Motor neuron (in vitro differentiated cells): ENCODE measurements at regions not wholly inside any gene's neighbourhood (a gene's known extent, or its start where the extent isn't known, plus 50 kb on each side); places are given as distances from the start of the nearest gene placed in this dataset.

Source experiments
- ATAC-seq, 8 experiments: fragments of 200-7000 bp; cut with Tn5 transposase; replicated peaks in 6 of 8; 2 replicates each; pipeline ENCODE4 v1.8.0; 2021; ENCODE audit warnings: mild to moderate bottlenecking in 8 of 8, moderate library complexity in 8 of 8
- H3K27ac ChIP-seq, 2 donors: fragments of 250-450 bp; sonication (Bioruptor Pico); 2 replicates each; pipeline ENCODE4 v1.9.0; 2021; ENCODE audit warnings: antibody characterized with exemption in 2 of 2, mild to moderate bottlenecking in 2 of 2, moderate library complexity in 1 of 2
- H3K4me1 ChIP-seq, 2 donors: fragments of 250-450 bp; sonication (Bioruptor Pico); replicated peaks in 1 of 2; 2 replicates each; pipeline ENCODE4 v1.6.1; 2021; ENCODE audit warnings: antibody characterized with exemption in 2 of 2, mild to moderate bottlenecking in 2 of 2, moderate library complexity in 1 of 2
- H3K4me3 ChIP-seq, 5 donors: fragments of 250-450 bp; sonication (Bioruptor Pico); 2 replicates each; pipeline ENCODE4 v1.9.0; 2021; ENCODE audit warnings: antibody characterized with exemption in 5 of 5, mild to moderate bottlenecking in 5 of 5, moderate library complexity in 4 of 5
- WGBS, 10 experiments: fragments of 450-650 bp; shearing (Covaris generic); methylation state at CpG; one replicate each; pipeline ENCODE4 v1.0.0; 2022; 5-methylcytosine and 5-hydroxymethylcytosine counted together
- in situ Hi-C, 9 experiments: fragments of 400-800 bp; cut with MboI; loops; one replicate each; pipeline ENCODE4 v1.15.0; 2021; ENCODE audit warnings: low sequenced_read_pairs in 9 of 9, low pct_unique_long_range_greater_than_20kb in 2 of 9; ENCODE audit not compliant: unreplicated experiment in 9 of 9

- H3K27ac ChIP-seq = no peak overlapping the region
- no peak overlapping the region for H3K4me3 ChIP-seq
- in situ Hi-C loops = no loop called here
- no peaks in the 10 kb centered on the region for H3K4me1 ChIP-seq
- no peak for ATAC-seq
- 73 to 98% (median 89%) methylated on average over 2 to 4 of the region's 4 CpGs for WGBS, 10 experiments
These were observed 62.0 kb downstream of the SUCNR1 start for GRCh38 chr3:151935446-151935845.

GRCh38 chr3:151940481-151940880 lies 67.0 kb downstream of the SUCNR1 start:
- no peaks in the 10 kb centered on the region for H3K4me1 ChIP-seq
- no peak overlapping the region for H3K27ac ChIP-seq
- in situ Hi-C loops = no loop called here
- no peak overlapping the region for H3K4me3 ChIP-seq
- ATAC-seq = no peak
- 50 to 100% (median 94%) methylated on average over 1 to 2 of the region's 2 CpGs; no CpG with 5 or more reads in 2 of the 10 experiments for WGBS, 10 experiments

- in situ Hi-C loops = no loop called here
- Histone ChIP-seq H3K27ac (no peak overlapping the region), H3K4me3 (no peak overlapping the region), H3K4me1 (no peaks in the 10 kb centered on the region)
- ATAC-seq = no peak
- 63 to 100% (median 100%) methylated on average over 1 of the region's 1 CpG; no CpG with 5 or more reads in 6 of the 10 experiments for WGBS, 10 experiments
These were observed 70.1 kb downstream of the SUCNR1 start for GRCh38 chr3:151943539-151943938.

- in situ Hi-C loops = no loop called here
- H3K27ac ChIP-seq = no peak overlapping the region
- ATAC-seq = no peak
- H3K4me3 ChIP-seq = no peak overlapping the region
- no peaks in the 10 kb centered on the region for H3K4me1 ChIP-seq
These were observed 70.9 kb downstream of the SUCNR1 start for GRCh38 chr3:151944356-151944755.

DNA sequence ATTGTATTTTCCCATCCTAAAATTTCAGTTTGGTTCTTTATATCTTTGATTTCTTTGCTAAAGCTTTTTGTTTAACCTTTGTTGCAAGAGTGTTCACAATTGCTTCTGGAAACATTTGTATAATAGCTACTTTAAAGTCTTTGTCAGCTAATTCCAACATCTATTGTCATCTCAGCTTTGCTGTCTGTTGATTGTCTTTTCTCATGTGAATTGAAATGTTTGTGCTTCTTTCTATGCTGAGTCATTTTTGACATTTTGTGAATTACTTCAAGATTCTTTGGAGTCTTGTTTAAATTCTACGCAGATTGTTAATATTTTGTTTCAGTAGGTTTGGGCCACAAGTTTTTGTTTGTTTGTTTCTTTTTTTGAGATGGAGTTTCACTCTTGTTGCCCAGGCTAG lies 73.2 kb downstream of the SUCNR1 start:
- WGBS, 10 experiments = 43 to 100% (median 86%) methylated on average over 1 of the region's 1 CpG; no CpG with 5 or more reads in 1 of the 10 experiments
- H3K4me1 ChIP-seq = no peaks in the 10 kb centered on the region
- no peak overlapping the region for H3K4me3 ChIP-seq
- in situ Hi-C loops = no loop called here
- H3K27ac ChIP-seq = no peak overlapping the region
- no peak for ATAC-seq

DNA sequence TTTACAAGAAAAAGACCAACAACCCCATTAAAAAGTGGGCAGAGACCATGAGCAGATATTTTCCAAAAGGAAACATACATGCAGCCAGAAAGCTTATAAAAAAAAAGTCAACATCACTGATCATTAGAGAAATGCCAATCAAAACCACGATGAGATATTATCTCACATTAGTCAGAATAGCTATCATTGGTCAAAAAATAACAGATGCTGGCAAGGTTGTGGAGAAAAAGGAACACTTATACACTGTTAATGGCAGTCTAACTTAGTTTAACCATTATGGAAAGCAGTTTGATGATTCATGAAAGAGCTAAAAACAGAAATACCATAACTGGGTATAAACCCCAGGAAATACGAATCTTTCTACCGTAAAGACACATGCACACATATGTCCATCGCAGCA lies 76.3 kb downstream of the SUCNR1 start:
- Histone ChIP-seq H3K4me3 (no peak overlapping the region), H3K4me1 (no peaks in the 10 kb centered on the region), H3K27ac (no peak overlapping the region)
- in situ Hi-C loops = no loop called here
- no peak for ATAC-seq
- WGBS, 10 experiments = 60 to 100% (median 95%) methylated on average over 1 to 4 of the region's 4 CpGs

DNA sequence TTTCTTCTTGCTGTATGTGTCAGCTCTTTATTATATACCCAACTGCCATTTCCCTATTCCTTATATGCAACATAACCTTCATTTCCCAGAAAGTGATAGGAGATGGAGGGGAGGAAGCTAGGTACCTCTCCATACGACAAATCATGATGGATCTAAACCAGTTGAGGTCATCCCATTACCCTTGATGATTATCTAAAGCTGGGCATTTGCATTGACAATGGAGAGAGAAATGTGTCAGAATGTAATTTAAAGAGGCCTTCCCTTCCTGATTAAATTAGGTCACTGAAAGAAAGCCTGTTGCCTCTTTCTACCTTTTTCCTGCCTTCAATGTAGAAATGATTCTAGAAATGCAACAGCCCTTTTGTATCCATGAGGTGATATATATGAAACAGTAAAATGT lies 81.9 kb downstream of the SUCNR1 start:
- no peak overlapping the region for H3K27ac ChIP-seq
- H3K4me3 ChIP-seq = no peak overlapping the region
- H3K4me1 ChIP-seq = no peaks in the 10 kb centered on the region
- 50 to 89% (median 64%) methylated on average over 1 of the region's 1 CpG; no CpG with 5 or more reads in 1 of the 10 experiments for WGBS, 10 experiments
- no peak for ATAC-seq
- in situ Hi-C loops = no loop called here

DNA sequence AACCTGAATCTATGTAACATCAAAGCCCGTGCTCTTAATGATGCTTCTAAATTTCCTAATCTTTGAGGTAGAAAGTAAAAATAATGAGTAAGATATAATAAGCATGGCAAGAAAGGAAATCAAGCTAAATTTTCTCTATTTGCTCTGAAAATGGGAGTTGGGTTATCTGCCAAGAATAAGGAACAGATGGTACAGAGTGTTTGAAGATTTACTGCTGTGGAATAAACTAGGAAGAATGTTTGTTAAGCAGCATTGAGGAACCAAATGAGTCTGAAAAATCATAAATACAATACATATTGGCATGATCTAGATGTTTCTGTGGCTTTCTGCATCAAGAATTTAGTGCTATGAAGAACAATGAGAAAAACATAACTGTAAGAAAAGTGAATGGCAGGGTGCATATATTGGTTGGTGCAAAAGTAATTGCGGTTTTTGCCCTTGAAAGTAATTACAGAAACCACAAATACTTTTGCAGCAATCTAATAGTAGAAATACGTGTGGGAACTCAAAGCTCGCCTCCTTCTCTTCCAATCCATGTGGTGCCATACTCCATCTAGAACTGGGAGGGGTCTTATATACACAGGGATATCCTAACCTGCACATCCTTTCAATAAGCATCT lies 87.6 kb downstream of the SUCNR1 start:
- H3K27ac ChIP-seq = no peak overlapping the region
- no peaks in the 10 kb centered on the region for H3K4me1 ChIP-seq
- 18 to 100% (median 92%) methylated on average over 1 to 4 of the region's 4 CpGs for WGBS, 10 experiments
- no peak overlapping the region for H3K4me3 ChIP-seq
- in situ Hi-C loops = no loop called here
- ATAC-seq = no peak

DNA sequence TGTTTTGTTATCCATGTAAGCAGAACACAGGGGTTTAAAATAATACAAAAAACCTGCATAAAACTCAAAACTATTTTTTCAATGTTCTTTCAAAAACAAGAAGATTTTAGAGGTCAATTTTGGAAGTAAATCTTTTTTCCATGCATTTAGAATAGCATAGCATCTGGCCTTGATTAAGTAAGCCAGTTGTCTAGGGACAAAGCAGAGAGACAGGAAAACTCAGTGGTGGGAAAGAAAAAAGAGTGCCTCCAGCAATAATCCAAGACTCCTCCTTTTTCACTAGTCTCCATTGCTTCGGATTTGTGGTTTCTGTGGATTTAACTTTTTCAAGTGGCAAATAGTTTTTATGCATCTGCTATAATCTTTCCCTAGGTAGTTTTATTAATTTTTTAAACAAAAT lies 88.9 kb downstream of the SUCNR1 start:
- no peak for ATAC-seq
- no peaks in the 10 kb centered on the region for H3K4me1 ChIP-seq
- no peak overlapping the region for H3K27ac ChIP-seq
- in situ Hi-C loops = no loop called here
- 11 to 100% (median 71%) methylated on average over 1 of the region's 1 CpG; no CpG with 5 or more reads in 1 of the 10 experiments for WGBS, 10 experiments
- no peak overlapping the region for H3K4me3 ChIP-seq

GRCh38 chr3:151962912-151963311 lies 89.5 kb downstream of the SUCNR1 start:
- H3K27ac ChIP-seq = no peak overlapping the region

DNA sequence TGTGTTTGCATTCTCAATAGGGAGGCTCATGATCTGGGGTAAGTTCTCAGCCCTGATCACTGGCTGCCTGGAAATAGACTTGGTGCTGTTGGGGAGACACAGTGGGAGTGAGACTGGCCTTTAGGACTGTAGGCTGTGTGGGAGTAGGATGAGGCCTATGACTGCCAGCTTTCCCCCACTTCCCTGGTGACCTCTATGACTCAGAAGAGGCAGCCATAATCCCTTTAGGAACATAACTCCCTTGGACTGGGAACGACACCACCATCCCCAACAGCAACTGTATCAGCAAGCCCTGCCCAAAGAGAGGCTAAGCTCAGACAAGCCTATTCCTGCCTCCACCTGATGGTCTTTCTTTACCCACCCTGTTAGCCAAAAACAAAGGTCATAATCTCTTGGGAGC lies 91.3 kb downstream of the SUCNR1 start:
- Histone ChIP-seq H3K27ac (no peak overlapping the region), H3K4me1 (no peaks in the 10 kb centered on the region), H3K4me3 (no peak overlapping the region)
- in situ Hi-C loops = no loop called here
- WGBS, 10 experiments = 50 to 88% (median 63%) methylated on average over 1 of the region's 1 CpG; no CpG with 5 or more reads in 6 of the 10 experiments
- ATAC-seq = no peak

More at GRCh38 chr3:151962912-151963311, 89.5 kb downstream of the SUCNR1 start:
- ATAC-seq = peak in 2 of 8 experiments; percentile 93 to 95
- in situ Hi-C loops = no loop called here
- no peak overlapping the region for H3K4me3 ChIP-seq
- H3K4me1 ChIP-seq = no peaks in the 10 kb centered on the region

- Histone ChIP-seq H3K4me1 (no peaks in the 10 kb centered on the region), H3K27ac (no peak overlapping the region), H3K4me3 (no peak overlapping the region)
- no peak for ATAC-seq
- 80 to 100% (median 91%) methylated on average over 1 to 2 of the region's 2 CpGs; no CpG with 5 or more reads in 1 of the 10 experiments for WGBS, 10 experiments
- in situ Hi-C loops = no loop called here
These were observed 95.7 kb downstream of the SUCNR1 start for GRCh38 chr3:151969026-151969642.

- Histone ChIP-seq H3K4me1 (no peaks in the 10 kb centered on the region), H3K27ac (no peak overlapping the region)
- ATAC-seq = no peak
These were observed 98.6 kb downstream of the SUCNR1 start for GRCh38 chr3:151971814-151972579.

More at GRCh38 chr3:151971814-151972579, 98.6 kb downstream of the SUCNR1 start:
- 70 to 87% (median 78%) methylated on average over 1 to 5 of the region's 5 CpGs; no CpG with 5 or more reads in 1 of the 10 experiments for WGBS, 10 experiments
- no peak overlapping the region for H3K4me3 ChIP-seq
- in situ Hi-C loops = no loop called here
